GM18909 (cell line): ENCODE measurements at regions not wholly inside any gene's neighbourhood (a gene's known extent, or its start where the extent isn't known, plus 50 kb on each side); places are given as distances from the start of the nearest gene placed in this dataset.

Source experiments
- ATAC-seq: cut with Tn5 transposase; IDR thresholded peaks from one replicate; pipeline ENCODE4 v1.9.1; 2021; ENCODE audit warnings: mild to moderate bottlenecking; ENCODE audit not compliant: unreplicated experiment, poor library complexity

DNA sequence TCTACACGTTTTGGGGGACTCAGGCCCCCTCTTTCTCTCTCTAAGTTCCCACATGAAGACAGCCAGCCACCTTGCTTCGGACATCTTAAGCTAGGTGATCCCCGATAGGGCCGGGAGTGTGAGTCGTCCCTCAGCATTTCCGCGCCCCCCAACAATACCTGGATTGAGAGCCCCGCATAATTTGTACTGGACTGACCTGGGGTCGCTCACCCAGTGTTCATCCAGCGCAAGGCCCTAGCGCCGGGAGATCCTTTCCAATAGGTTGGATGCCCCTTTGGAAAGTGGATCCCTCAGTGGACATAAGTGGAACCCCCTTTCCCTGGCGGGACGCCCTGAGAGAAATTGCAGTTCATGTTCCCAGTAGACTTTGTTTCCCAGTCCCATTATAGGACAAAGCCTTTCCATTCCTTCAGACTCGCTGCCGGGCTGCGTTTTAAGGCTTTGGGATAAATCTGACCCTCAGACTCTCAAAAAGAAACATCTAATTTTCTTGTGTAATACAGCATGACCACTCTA lies 77.8 kb upstream of the KCNH7 start:
- ATAC-seq: no peak

- ATAC-seq: no peak
These were observed 77.3 kb upstream of the KCNH7 start for GRCh38 chr2:162915858-162916257.

DNA sequence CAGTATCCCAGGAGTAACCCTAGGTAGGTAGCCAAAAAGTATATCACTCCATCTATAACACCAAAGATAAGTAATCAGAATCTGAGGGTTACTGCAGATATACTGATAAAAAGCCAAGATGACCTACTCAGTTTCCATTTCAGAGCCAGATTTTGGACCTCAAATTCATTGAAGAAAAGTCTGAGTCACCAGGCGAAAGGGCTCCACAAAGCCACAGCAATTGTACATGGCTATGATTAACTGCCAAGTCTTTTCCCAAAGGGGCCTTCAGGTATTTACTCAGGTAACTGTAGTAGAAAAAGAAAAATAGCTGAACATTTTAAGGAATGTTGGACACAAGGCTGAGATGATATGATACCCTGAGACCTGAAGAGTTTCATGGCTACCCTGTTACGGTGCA lies 75.6 kb upstream of the KCNH7 start:
- no peak for ATAC-seq

- no peak for ATAC-seq
These were observed 74.2 kb upstream of the KCNH7 start for GRCh38 chr2:162912787-162913186.

DNA sequence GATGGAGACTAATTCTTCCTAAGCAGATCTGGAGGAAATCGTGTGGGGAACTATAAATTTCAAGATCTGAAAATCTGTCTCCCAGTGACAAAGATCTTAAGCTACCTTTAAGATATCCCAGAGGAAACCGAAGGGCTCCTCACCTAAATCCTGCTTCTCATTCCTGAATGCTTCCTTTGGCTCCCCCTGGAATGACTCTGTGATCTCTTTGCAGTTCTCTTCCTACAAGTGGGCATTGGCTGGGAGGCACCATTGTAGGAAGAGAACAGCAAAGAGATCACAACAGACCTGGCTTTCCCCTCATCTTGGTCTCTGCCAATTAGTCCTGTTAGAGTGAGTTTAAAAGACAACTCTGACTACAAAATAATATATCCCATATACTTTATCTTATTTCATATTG lies 70.0 kb upstream of the KCNH7 start:
- ATAC-seq: no peak

GRCh38 chr2:162890690-162891311 lies 52.2 kb upstream of the KCNH7 start:
- peak; percentile 95 for ATAC-seq

GRCh38 chr2:162888652-162889051 lies 50.1 kb upstream of the KCNH7 start:
- no peak for ATAC-seq
